GM21381 (cell line): ENCODE measurements at regions not wholly inside any gene's neighbourhood (a gene's known extent, or its start where the extent isn't known, plus 50 kb on each side); places are given as distances from the start of the nearest gene placed in this dataset.

Experiments
- ATAC-seq: cut with Tn5 transposase; IDR thresholded peaks from one replicate; pipeline ENCODE4 v1.9.1; 2021; ENCODE audit warnings: mild to moderate bottlenecking, moderate library complexity; ENCODE audit not compliant: unreplicated experiment

DNA sequence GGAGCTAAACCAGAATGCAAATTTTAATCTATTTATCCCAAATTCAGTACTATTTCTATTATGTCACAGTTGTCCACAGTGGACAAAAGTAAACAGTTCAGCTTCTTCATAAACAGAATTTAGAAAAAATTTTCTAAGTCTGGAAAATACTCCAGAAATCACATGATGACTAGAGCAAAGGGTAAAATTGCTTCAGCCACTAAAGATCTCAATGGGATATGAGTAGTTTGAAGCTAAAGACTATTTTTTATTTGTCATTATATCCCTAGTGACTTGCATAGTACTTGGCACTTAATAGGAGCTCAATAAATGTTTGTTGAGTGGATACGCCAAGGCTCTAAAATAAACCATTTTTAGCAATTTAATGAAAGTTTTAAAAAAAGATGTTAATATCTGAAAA, 354.3 kb upstream of the AGTR1 start:
- ATAC-seq = no peak

DNA sequence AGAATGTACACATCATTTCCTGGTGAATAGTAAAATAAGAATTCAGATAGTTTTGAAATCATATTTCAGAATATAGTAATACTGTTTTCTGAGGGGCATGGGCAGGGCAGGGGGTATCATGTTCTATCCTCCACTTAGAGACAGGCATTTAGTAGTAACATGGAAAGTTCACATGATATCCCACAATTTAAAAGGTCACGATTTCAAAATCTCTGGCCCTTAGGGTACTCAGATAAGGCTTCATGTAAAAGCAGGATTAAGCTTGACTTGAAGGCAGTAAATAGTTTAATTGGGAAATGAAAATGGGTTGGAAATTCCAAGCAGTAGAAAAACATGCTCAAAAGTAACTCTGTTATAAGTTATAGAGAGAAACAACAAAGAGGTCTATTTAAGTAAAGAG, 353.2 kb upstream of the AGTR1 start:
- ATAC-seq = no peak

DNA sequence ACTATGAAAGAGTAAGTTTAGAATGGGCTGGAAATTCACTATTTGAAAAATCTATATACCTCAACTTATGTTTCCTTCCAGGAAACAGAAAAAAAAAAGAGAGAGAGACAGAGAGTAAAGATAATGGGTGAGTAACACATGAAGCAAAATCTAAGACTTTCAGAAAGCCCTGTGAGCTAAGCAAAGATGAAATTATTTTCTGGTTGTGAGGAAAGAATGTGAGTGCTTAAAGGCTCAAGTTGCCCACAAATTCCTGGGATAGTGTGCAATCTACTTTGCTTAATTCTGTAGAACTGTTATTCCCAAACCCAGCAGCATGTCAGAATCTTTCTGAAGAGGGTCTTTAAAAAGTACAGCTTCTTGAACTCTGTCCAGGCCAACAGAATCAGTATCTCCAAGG, 337.7 kb upstream of the AGTR1 start:
- no peak for ATAC-seq

DNA sequence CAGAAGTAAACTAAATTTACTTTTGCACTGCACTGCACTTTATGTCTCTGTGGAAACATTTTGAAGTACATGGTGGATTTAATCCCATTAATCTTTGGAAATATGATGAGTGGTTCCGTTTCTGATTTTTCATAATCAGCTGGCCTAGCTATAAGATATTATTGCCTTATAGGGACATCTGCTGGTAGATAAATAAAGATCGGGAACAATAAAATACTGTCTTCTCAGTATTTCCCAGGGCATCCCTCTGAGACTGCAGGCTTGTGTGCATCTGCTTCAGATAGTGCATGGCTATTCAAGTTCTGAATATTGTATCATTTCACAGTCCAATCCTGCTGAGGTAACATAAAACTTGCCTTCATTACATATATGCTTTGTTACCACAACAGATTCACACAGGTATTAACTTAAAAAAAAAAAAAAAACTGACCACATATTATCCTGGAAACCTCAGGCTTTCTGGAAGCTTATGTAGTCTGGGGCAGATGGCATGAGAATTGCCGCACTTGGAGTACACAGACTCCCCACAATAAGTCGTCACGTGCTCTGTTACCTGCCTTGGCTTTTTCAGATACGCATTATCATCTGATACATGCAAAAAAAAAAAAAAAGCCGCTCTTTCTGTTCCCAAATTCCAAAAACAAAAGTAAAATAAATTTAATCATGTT, 330.8 kb upstream of the AGTR1 start:
- ATAC-seq = no peak

DNA sequence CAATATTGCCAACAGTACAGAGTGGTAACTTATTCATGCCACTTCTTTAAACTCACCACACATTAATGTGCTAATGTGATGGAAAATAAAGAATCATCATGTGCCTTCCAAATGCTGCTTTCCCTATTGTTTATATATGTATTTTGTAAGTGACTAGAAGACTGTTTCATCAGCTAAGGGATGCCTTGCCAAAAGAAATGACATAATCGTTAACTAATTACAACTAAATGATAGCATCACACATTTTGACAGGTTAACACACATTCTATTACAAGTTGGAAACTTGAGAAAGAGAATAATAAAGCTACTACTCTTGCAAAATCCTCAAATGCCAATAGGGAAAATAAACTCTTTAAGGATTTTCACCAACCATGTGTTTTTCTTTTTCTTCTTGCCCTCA, 329.9 kb upstream of the AGTR1 start:
- ATAC-seq = no peak

DNA sequence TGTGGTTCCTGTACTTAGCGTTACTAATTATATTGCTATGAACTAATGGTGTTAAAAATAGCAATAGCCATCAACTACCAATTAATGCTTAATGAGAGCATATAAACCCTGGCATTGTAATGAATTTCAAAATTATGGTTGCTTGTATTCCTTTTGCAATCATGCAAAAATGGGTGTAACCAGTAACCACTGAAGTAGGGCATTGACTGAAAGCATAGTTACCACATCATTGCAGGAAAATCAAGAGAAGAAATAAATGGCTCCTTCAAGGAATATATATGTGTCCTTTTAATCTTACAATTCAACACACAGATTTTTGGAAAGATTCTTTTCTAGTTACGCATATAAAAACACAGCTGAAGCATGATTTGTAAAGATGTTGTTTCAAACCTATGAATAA, 328.3 kb upstream of the AGTR1 start:
- ATAC-seq = no peak

DNA sequence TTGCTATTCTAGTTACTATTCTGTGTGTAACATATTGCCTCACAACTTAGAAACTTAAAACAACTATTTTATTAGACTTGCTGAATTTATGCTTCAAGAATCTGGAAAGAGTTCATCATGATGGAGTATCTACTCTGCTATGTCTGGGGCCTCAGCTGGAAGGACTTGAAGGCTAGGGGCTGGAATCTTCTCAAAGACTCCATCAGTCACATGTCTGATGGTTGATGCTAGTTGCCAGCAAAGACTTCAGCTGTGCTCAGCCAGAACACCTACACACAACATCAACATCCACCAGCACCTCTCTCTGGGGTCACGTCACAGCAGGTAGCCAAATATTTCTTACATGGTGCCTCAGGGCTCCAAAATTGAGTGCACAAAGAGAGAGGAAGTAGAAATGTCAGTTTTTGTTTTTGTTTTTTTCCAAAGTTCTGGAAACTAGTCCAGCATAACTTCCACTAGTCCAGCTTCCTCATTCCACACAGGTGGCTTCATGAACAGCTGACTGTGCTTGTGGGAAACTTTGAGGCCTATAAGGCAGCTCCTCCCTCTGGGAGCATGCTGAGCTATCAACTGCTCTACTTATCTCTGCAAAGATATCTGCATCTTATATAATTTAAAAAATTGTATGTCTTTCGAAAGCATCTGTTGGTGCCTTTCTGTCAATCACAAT, 325.4 kb upstream of the AGTR1 start:
- ATAC-seq = no peak

DNA sequence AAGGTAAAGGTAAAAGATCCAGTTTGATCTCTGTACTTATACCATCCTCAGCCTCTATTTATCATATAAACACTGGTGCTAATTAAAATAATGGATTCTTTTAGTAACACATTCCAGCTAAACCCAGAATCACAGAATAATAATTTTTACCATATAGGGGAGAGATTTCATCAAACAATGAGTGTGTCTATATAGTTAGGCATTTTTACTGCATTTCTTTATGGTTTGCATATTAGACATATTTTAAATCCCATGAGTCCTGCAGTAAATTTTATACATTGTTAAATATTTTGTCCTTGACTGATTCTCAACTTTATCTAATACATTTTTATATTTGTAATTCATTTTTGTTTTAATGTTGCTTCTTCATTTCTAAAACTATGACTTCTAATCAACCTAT, 323.7 kb upstream of the AGTR1 start:
- ATAC-seq = no peak

DNA sequence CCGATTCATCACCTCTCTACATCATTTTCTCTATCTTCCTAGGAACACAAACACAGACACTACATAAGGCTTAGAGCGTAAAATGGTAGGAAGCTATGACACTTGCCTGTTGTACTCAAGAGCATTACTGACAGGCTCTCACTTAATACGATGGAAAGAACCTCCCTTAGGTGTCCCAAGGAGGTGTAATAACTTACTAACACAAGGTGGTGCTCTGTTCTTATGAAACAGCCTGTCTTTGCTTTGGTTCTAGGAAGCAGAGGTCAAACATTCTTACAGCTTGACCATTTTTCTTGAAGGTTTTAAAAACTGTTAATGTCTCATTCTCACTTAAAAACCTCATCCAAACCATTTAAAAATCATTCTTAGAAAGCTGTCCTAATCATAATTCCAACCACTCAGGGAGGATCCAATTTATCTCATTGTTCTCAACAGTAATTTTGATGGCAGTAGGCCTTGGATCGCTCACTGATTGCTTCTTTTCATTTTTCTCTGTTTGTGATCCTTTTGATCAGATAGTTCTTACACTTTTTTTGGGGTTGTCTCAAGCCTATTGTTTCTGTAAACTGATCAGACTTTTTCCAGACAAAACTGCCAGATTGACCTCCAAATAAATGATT, 317.8 kb upstream of the AGTR1 start:
- peak; percentile 95 for ATAC-seq

DNA sequence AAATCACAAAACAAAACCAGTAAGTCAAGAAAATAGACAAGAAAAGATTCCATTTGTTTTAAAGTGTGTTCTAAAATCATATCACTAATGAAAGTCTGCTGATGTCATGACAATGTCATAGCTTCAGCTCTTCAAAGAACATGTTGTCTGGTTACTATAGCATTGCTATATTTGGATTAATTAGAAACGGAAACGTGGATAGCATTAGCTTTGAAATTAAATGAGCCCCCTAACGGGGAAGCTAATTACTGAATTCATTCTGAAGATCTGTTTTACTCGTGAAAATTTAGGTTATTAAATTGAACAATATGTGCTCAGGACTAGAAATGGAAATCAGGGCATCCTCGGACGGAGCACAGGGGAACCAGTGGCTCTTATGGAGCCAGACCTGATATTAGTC, 316.7 kb upstream of the AGTR1 start:
- ATAC-seq = no peak

DNA sequence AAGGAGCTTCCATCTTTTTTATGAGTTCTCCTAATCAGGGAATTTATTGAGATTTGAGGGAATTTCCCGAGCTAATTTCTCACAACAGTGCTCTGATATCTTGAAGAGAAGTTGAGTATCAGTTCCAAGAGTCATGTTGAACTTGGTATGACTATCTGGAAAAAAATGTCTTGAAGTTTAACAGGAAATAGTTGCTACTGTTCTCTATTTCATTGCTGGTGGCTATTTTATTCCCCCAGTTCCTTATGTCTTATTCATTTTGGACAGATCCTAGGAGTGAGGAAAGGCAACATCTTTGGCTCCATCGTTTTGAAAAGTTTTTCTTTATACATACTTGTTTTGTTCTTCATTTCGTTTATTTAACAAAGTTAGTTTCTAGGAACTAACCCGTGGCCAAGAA, 307.8 kb upstream of the AGTR1 start:
- ATAC-seq = no peak

DNA sequence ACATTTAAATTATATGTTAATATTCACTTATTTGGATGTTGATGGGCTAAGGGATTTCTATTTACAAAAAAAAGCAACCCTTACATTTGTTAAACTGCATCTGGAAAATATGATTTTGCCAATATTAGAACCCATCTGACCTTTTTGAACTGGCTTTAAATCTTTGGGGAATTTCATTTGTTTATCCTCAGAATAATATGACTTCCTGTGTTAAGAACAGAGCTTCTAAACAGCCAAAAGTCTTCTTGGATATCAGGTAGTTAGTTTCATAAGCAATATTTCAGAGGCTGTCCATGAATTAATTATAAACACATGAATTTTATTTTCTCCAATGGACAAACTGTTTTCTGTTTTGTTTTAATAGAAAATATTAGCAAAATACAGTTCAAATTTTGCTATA, 301.9 kb upstream of the AGTR1 start:
- no peak for ATAC-seq

DNA sequence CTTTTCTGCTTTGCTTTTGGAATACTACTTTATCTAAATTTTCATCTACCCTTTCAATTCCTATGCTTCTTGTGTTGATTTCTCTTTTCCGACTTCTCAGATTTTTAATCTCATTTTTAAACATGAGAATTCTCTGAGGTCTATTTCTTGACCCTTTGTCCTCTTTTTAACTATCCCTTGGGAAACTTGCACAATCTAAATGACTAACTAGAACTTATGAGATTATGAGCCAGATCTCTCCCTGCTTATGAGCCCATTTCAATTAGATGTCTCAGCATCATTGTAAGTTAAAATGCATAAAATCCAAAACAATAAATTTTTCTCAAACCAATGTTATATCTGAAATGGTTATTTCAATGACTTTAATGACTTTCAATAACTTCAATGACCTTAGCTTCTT, 296.9 kb upstream of the AGTR1 start:
- ATAC-seq = no peak

DNA sequence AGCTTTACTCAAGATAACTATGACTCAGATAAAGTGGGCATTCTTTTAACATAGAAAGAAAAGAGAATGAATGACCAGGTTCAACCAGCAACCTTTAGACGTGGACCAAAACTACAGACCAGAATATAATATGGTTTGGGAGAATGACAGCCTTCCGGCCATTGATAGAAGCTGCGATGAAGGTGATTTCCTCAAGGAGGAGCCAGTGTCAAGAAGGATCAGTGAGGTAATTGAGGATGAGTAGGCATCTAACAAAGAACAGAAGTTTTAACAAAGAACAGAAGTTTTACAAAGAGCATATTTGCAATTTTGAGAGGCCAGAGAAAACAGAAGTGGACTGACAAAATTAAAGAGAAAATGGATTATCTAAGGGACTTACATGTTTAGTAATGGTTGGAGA, 289.0 kb upstream of the AGTR1 start:
- ATAC-seq = no peak

DNA sequence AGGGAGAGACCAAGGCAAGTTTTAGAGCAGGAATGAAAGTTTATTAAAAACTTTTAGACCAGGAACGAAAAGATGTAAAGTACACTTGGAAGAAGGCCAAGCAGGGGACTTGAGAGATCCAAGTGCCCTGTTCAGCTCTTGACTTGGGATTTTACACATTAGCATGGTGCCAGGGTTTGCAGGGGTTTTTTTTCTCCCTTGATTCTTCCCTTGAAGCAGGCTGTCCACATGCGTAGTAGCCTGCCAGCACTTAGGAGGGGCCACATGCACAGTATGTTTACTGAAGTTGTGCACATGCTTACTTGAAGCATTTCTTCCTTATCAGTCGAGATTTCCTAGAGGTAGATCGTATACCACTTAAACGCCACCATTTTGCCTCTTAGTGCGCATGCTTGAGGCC, 277.5 kb upstream of the AGTR1 start:
- no peak for ATAC-seq

DNA sequence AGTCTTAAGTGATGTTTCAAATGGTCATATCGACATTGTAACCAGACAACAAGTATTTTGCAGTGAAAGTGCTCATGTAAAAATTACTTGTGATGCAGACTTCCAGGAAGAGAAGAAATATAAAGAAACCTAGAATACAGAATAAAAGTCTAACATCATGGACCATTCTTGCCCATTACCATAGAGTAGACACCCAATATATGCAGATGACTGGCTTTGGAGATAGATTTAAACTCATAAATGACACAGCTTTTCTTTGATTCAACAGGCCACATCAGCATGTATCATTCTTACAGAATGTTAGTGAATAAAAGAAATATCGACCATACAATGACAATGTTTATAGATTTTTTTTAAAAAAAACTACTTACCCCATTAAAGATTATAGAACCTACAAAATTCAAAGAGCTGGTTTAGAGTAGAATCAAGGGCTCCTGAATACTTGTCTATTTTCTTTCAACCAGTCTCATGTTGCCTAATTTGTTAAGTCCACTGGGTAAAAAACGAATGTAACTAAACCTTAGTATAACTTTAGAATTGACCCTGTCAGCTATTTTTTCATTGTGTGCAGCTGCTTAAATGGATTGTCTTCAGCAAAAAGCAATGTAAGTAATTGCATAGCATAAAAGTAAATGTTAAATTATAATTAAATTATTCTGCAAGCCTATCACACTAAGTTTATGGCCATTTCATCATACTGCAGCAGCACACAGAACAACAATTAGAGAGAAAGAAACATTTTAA, 268.7 kb upstream of the AGTR1 start:
- ATAC-seq = no peak

DNA sequence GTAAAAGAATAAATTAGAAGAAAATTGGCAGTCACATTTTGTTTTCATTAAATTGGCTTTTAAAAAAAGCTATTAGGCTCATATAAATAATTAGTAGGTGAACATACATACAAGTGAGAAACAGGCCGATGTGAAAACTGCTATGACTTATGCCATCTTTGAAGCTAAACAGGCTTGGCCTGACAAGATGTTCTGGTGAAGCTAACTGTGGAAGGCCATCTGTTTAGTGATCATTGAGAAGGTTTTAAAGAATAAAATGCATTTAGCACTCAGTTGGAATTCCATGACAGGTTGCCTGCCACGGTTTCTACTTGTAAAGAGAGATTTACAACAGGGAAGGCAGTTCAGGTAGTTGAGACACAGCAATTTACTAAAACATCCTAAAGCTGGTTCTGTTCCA, 264.0 kb upstream of the AGTR1 start:
- ATAC-seq = no peak

DNA sequence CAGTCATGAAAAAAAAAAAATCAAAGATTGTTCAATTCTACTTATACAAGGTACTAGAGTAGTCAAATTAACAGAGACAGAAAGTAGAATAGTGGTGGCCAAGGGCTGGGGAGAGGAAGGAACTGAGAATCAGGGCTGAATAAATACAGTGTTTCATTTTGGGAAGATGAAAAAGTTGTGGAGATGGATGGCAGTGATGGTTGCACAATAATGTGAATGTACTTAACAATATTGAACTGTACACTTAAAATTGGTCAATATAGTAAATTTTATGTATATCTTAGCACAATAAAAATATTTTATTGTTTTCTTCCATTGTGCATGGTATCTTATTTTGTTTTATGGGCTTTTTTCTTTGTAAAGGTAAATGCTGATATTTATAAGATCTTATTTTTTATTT, 262.2 kb upstream of the AGTR1 start:
- ATAC-seq = no peak

DNA sequence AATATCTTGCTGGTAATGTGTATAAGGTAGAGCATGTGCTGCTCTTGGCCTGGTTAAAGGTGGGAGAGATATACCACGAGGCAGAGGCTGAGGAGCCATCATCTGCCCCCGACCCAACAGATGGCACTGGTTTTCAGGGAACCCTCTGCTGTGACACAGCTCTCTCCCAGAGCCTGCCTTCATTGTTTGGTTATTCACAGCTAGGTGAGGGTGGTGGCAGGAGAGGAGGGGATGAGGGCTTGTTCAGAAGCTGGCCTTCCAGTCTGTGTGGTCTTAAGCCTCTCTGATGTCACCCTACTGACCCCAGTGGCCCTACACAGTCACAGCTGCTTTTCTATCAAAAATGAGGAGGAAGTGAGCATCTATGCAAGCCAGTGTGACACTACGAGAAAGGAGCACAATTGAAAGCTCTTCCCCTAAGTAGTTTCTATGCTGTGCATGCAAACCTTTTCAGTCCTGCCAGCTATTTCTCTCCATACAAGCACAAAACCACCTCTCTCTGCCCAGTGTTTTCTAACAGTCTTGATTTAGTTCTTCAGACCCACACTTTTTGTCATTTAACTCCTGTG, 258.4 kb upstream of the AGTR1 start:
- ATAC-seq = no peak

DNA sequence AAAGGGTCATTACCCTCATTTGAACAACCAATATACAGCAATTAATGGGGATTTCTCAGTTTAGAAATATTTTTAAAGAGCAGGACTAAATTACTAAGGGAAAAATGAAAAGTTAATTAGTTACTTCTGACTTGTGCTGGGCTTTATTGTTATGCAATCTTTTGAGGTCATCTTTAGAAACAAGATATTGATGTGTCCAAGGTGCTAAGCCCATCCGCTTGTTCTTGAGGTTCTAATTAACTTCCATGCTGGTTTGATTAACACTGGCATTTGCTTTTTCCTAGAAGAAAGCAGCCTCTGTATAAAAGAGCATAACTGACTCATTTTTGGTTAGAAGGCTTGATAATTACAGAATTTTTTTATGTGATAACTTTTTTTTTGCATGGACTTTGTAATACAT, 256.5 kb upstream of the AGTR1 start:
- ATAC-seq = no peak

DNA sequence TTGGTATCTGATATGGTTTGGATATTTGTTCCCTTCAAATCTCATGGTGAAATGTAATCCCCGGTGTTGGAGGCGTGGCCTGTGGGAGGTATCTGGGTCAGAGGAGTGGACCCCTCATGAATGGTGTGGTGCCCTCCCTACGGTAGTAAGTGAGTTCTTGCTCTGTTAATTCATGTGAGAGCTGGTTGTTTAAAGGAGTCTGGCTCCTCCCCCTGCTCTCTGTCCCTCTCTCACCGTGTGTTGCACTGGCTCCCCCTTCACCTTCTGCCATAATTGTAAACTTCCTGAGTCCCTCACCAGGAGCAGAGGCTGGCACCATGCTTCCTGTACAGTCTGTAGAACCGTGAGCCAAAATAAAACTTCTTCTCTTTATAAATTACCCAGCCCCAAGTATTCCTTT, 246.9 kb upstream of the AGTR1 start:
- no peak for ATAC-seq

DNA sequence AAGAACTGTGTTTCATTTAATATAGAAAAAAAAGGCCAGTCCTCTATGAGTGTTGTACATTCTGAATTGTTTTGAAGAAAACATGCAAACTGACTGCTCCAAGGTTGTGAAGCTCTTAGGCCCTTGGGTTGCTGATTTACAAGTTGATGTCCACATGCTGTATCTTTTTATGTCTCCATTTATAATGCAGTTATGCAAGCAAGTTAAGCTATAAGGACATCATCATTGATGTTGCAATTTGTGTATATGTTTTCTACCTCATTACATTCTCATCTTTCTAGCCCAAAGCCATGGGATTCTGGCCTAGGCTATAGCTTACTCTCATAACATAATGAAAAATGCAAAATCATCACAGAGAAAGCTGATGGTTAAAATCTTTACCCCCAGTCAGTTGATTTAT, 245.7 kb upstream of the AGTR1 start:
- ATAC-seq = no peak
